GM18517 (cell line): ENCODE measurements at regions not wholly inside any gene's neighbourhood (a gene's known extent, or its start where the extent isn't known, plus 50 kb on each side); places are given as distances from the start of the nearest gene placed in this dataset.
A peak's percentile ranks its signal among the peaks of the same experiment; 100 is the strongest.
"Not testable (repeated sequence)": the region's sequence is repeated elsewhere in the genome, so short reads cannot be mapped to it uniquely, and the experiment has no call there.

Source experiments
- ATAC-seq: cut with Tn5 transposase; IDR thresholded peaks from one replicate; pipeline ENCODE4 v1.9.1; 2021; ENCODE audit warnings: mild to moderate bottlenecking, moderate library complexity; ENCODE audit not compliant: unreplicated experiment

GRCh38 chr2:20499387-20499786, 52.5 kb downstream of the RHOB start:
- ATAC-seq = no peak

DNA sequence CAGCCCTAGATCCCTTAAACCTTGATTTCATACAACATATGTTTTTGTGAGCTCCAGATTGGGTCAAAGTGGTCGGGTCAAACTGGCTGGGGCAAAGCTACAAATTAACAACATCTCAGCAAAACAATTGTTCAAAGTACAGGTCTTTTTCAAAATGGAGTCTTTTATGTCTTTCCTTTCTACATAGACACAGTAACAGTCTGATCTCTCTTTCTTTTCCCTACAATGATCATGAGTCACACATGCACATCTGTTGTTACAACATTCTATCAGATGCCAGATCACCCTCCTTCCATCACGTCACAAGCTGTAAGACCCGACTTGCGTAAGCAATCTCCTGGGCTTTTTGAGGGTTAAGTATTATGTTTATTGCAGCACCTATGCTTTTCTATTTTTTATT, 55.1 kb downstream of the RHOB start:
- ATAC-seq = no peak

DNA sequence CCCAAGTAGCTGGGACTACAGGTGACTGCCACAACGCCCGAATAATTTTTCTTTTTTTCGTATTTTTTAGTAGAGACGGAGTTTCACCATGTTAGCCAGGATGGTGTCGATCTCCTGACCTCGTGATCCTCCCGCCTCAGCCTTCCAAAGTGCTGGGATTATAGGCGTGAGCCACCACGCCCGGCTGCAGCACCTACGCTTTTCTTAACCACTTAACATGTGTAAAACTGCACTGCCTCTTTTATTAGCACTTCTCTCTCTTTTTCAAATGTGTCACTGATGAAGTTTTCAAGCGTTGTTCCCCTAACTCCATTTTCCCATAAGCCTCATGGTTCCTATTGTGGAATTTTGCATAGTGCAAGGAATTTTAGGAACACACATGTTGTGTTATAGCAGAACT, 55.6 kb downstream of the RHOB start:
- not testable (repeated sequence) for ATAC-seq

- no peak for ATAC-seq
Observed at GRCh38 chr2:20504174-20504573, 57.3 kb downstream of the RHOB start.

- no peak for ATAC-seq
Observed at GRCh38 chr2:20506201-20506685, 59.4 kb downstream of the RHOB start.

DNA sequence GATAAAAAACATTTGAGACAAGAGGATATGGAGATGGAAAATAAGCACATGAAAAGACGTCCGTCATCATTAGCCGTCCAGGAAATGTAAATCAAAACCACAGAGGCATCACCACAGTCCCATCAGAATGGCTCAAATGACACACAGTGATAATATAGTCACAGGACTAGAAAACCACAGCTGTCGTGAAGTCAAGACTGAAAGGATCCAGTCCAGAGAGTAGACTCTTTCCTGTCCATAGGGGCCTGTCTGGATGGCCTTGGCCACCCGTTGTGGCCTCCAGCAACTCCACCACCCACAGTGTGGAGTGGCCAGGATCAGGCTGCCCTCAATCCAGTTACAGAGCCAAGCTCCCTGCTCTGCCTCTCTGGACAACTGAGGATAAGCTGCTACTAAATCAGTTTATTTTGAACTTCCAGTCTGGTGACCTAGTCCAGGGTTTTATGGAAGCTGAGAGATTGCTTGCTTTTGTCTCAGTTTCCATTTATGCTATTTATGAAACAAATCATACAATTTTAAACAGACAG, 60.4 kb downstream of the RHOB start:
- ATAC-seq = peak; percentile 94

- no peak for ATAC-seq
Observed at GRCh38 chr2:20507711-20508110, 60.8 kb downstream of the RHOB start.

GRCh38 chr2:20509301-20509769, 62.5 kb downstream of the RHOB start:
- no peak for ATAC-seq

DNA sequence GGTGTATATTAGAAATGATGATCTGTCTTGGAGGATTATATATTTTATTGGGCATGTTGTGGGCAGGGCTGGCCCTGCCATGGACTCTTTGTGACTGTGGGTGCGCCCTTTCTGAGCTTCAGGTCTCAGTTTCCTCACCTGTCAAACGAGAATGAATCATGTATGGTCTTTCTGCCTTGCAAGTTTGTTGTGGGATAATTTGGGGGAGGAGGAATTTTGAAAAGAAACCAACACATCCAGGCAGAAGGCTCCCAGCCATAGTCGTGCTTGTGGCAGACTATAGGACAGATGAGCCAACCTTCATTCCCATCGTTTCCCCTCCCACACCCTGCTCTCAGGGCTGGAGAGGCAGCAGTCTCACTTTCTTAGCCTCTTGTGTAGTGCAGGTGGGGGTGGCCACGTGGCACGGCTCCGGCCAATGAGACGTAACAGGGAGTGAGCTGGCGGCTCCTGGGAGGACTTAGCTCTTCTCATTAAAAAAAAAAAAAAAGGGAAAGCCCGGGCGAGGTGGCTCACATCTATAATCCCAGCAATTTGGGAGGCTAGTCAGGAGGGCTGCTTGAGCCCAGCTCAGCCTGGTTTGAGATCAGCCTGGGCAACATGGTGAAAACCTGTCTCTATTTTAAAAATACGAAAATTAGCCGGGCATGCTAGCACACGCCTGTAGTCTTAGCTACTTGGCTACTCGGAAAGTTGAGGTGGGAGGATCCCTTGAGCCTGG, 63.1 kb downstream of the RHOB start:
- ATAC-seq = no peak

DNA sequence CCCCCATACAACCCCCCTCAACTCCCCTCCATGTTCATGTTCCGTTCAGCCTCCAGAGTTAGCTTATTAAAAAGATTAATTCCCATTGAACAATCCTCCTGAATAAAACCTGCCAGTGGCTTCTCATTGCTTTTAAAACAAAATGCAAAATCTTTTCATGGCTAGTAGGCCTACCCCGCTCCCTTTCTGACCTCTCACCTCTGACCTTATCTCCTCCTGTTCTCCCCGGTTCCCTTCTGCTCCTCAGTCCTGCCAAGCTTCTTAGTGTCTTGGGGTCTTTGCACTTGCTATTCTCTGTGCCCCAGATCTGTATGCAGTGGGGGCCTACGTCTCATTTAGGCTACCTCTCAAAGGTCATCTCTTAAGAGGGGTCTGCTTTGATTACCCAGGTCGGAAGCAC, 64.3 kb downstream of the RHOB start:
- ATAC-seq = no peak

DNA sequence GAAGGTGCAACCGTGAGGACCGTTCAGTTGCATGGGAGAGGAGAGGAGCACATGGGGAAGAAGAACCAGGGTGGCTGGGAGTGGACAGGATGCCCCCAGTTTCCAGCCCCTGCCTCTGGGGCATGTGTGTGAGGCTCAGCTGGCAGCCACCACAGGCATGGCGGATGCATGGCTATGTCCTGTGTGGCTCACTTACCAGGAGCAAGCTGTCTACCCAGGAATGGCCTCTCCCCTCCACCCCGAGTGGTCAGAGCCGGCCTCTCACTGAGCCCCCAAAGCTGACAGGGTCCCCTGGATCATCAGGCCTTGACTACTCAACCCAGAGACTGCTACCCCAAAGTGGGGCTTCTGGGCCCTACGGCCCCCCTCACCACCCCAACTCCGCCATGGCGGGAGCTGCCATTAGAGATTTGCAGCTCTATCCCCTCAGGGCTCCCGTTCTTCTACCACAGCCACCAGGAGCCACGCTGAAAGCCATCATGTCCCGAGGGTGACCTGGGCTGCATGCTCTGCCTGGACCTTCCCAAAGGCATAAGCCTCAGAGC, 65.3 kb downstream of the RHOB start:
- no peak for ATAC-seq

- ATAC-seq = no peak
Observed at GRCh38 chr2:20513946-20514345, 67.1 kb downstream of the RHOB start.

DNA sequence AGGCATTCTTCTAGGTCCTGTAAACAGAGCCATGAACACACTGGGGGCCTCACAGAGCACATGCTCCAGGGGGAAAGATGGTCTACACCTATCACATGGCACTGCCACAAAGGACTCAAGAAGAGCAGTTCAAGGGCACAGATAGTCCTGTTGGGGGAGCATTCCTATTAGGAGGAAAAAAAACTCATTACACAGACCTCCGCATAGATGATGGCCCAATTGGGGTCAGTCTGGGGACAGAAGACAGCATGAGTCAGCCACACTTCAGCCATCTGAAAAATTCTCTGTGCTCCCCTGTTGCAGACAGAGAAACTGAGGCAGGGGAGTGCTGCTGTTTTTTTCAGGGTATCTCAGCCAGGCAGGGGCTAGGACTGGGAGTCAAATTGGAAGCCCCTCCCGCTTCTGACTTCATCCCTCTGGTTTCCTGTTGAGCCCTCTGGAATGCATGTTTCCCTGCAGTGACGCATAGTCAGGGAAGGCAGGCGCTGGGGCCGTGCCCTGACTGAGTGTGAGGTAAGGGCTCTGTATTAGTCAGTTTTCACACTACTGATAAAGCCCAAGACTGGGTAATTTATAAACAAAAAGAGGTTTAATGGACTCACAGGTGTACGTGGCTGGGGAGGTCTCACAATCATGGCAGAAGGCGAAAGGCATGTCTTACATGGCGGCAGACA, 67.9 kb downstream of the RHOB start:
- no peak for ATAC-seq

- ATAC-seq = no peak
Observed at GRCh38 chr2:20515290-20516220, 68.7 kb downstream of the RHOB start.

DNA sequence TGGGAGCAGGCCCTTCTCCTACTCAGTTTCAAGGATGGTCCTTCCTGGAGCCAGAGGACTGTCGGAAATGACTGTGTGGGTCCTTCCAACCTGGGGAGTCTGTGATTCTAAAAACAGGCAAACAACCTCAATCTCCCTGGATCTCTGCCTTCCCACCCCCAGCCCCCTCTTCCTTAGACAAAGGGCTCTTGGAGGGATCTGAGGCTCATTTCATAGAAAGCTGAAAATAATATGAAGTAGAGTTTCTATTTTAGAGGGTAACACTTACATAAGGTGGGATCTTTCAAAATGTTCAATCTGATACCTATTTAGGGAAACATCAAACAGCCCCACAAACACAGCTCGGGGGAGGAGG, 69.4 kb downstream of the RHOB start:
- no peak for ATAC-seq

DNA sequence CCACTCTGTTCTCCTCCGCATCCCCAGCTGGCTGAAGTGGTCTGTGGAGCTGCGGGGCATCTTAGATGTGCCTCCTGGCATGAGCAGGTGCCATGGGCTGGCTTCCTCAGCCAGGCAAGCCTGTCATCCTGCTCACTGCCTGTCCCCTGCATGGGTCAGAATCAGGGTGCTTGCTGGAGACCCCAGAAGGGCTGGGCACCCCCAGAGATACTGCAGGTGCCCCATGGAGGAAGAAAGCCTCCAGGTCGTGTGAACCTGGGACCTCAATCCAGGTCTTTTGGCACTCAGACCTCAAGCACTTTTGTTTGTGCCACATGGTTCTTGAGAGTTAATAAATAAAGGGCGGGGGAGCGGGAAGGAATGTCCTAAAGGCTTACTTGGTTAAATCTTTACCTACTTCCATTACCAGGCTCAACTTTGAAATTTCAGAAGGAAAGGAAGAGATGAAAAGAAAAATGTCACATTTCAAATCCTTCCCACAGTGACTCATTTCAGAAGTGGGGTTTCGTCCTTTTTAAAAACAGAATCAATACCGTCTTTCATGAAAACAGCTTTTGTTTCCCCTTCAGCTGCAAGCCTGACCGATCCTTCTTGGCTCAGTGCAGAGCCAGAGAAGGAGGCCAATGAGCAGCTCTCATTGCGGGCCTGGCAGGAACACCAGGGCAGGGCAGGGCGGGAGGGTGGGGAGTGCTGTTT, 69.9 kb downstream of the RHOB start:
- ATAC-seq = peak; percentile 86

- no peak for ATAC-seq
Observed at GRCh38 chr2:20519309-20519708, 72.4 kb downstream of the RHOB start.

DNA sequence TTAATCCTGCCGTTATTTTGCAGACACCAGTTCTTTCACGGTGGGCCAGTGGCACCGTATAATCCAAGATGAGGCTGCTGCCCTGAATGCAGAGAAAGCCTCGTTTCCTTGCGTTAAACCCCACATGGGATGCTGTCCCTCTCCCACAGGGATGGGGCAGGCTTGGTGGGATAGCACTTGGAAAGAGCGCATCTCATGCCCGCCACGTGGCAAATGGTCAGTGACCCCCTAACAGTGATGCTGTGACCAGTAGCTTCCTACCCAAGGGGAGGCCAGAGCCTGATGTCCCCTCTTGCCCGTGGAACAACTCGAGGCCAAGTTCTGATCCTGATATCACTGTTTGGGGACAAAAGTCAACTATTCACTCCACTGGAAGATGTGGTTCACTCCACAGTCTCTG, 73.3 kb downstream of the RHOB start:
- ATAC-seq = no peak

- no peak for ATAC-seq
Observed at GRCh38 chr2:20521193-20521592, 74.3 kb downstream of the RHOB start.

DNA sequence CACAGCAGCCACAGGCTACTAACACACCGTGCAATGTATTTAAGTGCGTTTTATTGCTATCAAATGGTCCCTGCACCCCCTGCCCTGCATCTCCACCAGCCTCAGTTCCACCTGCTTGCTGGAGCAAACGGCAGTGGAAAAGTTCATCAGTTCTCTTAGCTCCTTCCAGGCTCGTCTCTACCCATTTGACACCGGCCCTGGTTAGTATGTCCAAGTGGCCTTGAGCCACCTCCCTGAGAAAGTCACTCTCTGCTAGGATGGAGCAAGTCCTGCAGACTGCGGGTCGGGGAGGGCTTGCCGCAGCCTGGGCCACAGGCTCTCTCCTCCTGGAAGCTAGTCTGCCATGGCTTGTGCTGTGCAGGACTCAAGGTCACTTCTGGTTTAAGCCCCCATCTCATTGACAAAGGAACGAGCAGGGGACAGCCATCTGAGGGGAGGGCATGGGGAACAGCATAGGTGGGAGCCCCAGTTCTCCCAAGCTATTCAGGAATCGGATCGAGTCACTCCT, 74.9 kb downstream of the RHOB start:
- no peak for ATAC-seq
